H1 (cell line): ENCODE measurements at regions not wholly inside any gene's neighbourhood (a gene's known extent, or its start where the extent isn't known, plus 50 kb on each side); places are given as distances from the start of the nearest gene placed in this dataset.

ENCODE experiments used
- CTCF ChIP-seq, 3 experiments: IDR thresholded peaks; 1 replicate in 2 of 3; 2 replicates in 1 of 3; pipeline versions ENCODE4 v1.5.1 to v1.6.1; 2011; ENCODE audit warnings: low read length in 3 of 3, mild to moderate bottlenecking in 3 of 3, inconsistent platforms in 2 of 3, low read depth in 1 of 3, moderate library complexity in 1 of 3; ENCODE audit not compliant: insufficient read depth in 1 of 3; ENCODE audit errors: control extremely low read depth in 1 of 3
- EZH2 ChIP-seq: fragments of 200-600 bp; sonication (generic); IDR thresholded peaks from 2 replicates; pipeline ENCODE4 v1.7.1; 2012; ENCODE audit warnings: low read depth, mild to moderate bottlenecking, moderate library complexity, low read length, inconsistent platforms; ENCODE audit not compliant: severe bottlenecking
- JUND ChIP-seq: IDR thresholded peaks from 2 replicates; pipeline ENCODE4 v1.6.1; 2011; ENCODE audit warnings: mild to moderate bottlenecking, improper control_type of control experiment, low read length
- NRF1 ChIP-seq: IDR thresholded peaks from 2 replicates; pipeline ENCODE4 v1.6.1; 2011; ENCODE audit warnings: mild to moderate bottlenecking, low read depth, low read length, improper control_type of control experiment
- PHF8 ChIP-seq: fragments of 200-600 bp; sonication (generic); conservative IDR thresholded peaks from 2 replicates; pipeline ENCODE4 v1.7.1; 2012; ENCODE audit warnings: low read depth, mild to moderate bottlenecking, inconsistent platforms, low read length, moderate library complexity
- SIRT6 ChIP-seq: IDR thresholded peaks from one replicate; pipeline ENCODE4 v1.7.1; 2012; ENCODE audit warnings: low read length, inconsistent platforms
- SP1 ChIP-seq: IDR thresholded peaks from 2 replicates; pipeline ENCODE4 v1.6.1; 2011; ENCODE audit warnings: low read depth, low read length
- TF ChIP-seq, protein P1 (sequence below): IDR thresholded peaks from 2 replicates; pipeline ENCODE4 v1.6.1; 2012; ENCODE audit warnings: inconsistent platforms

GRCh38 chr13:72427757-72428528 is 299.5 kb downstream of the MZT1 start:
- no peak for TF ChIP-seq EZH2
- no peak for TF ChIP-seq SP1
- TF ChIP-seq JUND = no peak
- TF ChIP-seq NRF1 = no peak
- TF ChIP-seq SIRT6 = no peak
- TF ChIP-seq PHF8 = no peak
- TF ChIP-seq, protein P1, sequence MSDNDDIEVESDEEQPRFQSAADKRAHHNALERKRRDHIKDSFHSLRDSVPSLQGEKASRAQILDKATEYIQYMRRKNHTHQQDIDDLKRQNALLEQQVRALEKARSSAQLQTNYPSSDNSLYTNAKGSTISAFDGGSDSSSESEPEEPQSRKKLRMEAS = no peak
- no peak for TF ChIP-seq CTCF (IDR thresholded peaks at IDR 0.05; ENCODE audit: control extremely low read depth in 1 of 3, insufficient read depth in 1 of 3, low read depth in 1 of 3, low read length in 3 of 3)
